ENCODE measurements at regions not wholly inside any gene's neighbourhood (a gene's known extent, or its start where the extent isn't known, plus 50 kb on each side); places are given as distances from the start of the nearest gene placed in this dataset.

- peak overlapping the region; percentile 31 to 66 (median 34); a peak in 5 of 6 replicates for H3K4me3 ChIP-seq (replicated peaks in 1 of 3; ENCODE audit: insufficient read depth in 1 of 3, low read depth in 2 of 3, low read length in 3 of 3)
- intact Hi-C loops (cut with micrococcal nuclease; ENCODE audit: unreplicated experiment): no loop called here
- peaks cover 69% of the 10 kb centered on the region for H3K4me1 ChIP-seq (ENCODE audit: insufficient read depth, low read length)
- no peaks in the 10 kb centered on the region for H3K36me3 ChIP-seq (replicated peaks in 1 of 2; ENCODE audit: control insufficient read depth in 1 of 2, insufficient read depth in 2 of 2, low read length in 2 of 2)
- DNase-seq (ENCODE audit: low spot score): no peak
- H3K79me2 ChIP-seq (ENCODE audit: insufficient read depth, low read length): no peaks in the 10 kb centered on the region
- TF ChIP-seq ZMAT3 (CRISPR knock-in tag; conservative IDR thresholded peaks at IDR 0.05) (no peak), HNRNPK (IDR thresholded peaks at IDR 0.05; ENCODE audit: low read depth, low read length, poor library complexity, severe bottlenecking) (peak; percentile 93)
- H4K20me1 ChIP-seq (ENCODE audit: insufficient read depth, low read length): no peaks in the 10 kb centered on the region
- H3K9me3 ChIP-seq (ENCODE audit: low read length): no peaks in the 10 kb centered on the region
- 70% methylated on average over 4 of the region's 4 CpGs for WGBS (ENCODE audit: low lambda C conversion rate)
- H3K9ac ChIP-seq (ENCODE audit: insufficient read depth, low read depth, low read length): peak overlapping the region; percentile 50
- in situ Hi-C loops (cut with HindIII; ENCODE audit: extremely low pct_ligation_motif_present, low pct_unique_long_range_greater_than_20kb): loop anchor here (5.0 kb wide), 1 partner anchor 35 kb away; no protein-coding TSS in a partner anchor
- FAIRE-seq: no peak
- peak overlapping the region; percentile 97 for H3K27ac ChIP-seq (ENCODE audit: extremely low read length, insufficient read depth, low read length)
- peak overlapping the region; percentile 88 for H3K4me2 ChIP-seq (ENCODE audit: low read depth, low read length)
- no peaks in the 10 kb centered on the region for H3K27me3 ChIP-seq (ENCODE audit: control insufficient read depth in 1 of 2, insufficient read depth in 2 of 2, low read length in 2 of 2)
- no peak for ATAC-seq
- ChIA-PET POLR2A (interaction anchor here (0.7 to 2.6 kb wide), 13 partner anchors 14 to 81 kb away, joined by 3 to 48 read pairs (median 10); partner anchors contain the start of genes RSRP1 and SYF2), CTCF (ENCODE audit: low intra/inter-chr PET ratio, low total read pairs) (no interaction called here)
- BruUV-seq (replicated peaks): no TSS peak
- H2AFZ ChIP-seq (ENCODE audit: low read length): no peak overlapping the region
Observed at GRCh38 chr1:25166847-25167246, 65.5 kb downstream of the SYF2 start.

GRCh38 chr1:25163986-25164385 lies 68.3 kb downstream of the SYF2 start:
- no TSS peak for BruUV-seq (replicated peaks)
- ATAC-seq (no peak), DNase-seq (ENCODE audit: low spot score) (no peak), FAIRE-seq (no peak)
- Histone ChIP-seq H3K4me2 (ENCODE audit: low read depth, low read length) (no peak overlapping the region), H4K20me1 (ENCODE audit: insufficient read depth, low read length) (no peaks in the 10 kb centered on the region), H3K79me2 (ENCODE audit: insufficient read depth, low read length) (no peaks in the 10 kb centered on the region), H3K9ac (ENCODE audit: insufficient read depth, low read depth, low read length) (no peak overlapping the region), H3K4me1 (ENCODE audit: insufficient read depth, low read length) (peaks cover 42% of the 10 kb centered on the region), H3K36me3 (replicated peaks in 1 of 2; ENCODE audit: control insufficient read depth in 1 of 2, insufficient read depth in 2 of 2, low read length in 2 of 2) (no peaks in the 10 kb centered on the region), H2AFZ (ENCODE audit: low read length) (no peak overlapping the region), H3K27ac (ENCODE audit: extremely low read length, insufficient read depth, low read length) (no peak overlapping the region), H3K4me3 (replicated peaks in 1 of 3; ENCODE audit: insufficient read depth in 1 of 3, low read depth in 2 of 3, low read length in 3 of 3) (no peak overlapping the region), H3K27me3 (ENCODE audit: control insufficient read depth in 1 of 2, insufficient read depth in 2 of 2, low read length in 2 of 2) (no peaks in the 10 kb centered on the region), H3K9me3 (ENCODE audit: low read length) (no peaks in the 10 kb centered on the region)
- ChIA-PET POLR2A (interaction anchor here (1.5 kb wide), 1 partner anchor 76 kb away, joined by 3 read pairs; no protein-coding TSS in a partner anchor), CTCF (ENCODE audit: low intra/inter-chr PET ratio, low total read pairs) (no interaction called here)
- intact Hi-C loops (cut with micrococcal nuclease; ENCODE audit: unreplicated experiment) (no loop called here), in situ Hi-C loops (cut with HindIII; ENCODE audit: extremely low pct_ligation_motif_present, low pct_unique_long_range_greater_than_20kb) (no loop called here)
- TF ChIP-seq ZNF747 (CRISPR knock-in tag; IDR thresholded peaks at IDR 0.05; ENCODE audit: borderline replicate concordance): no peak
- 0 out of 2 replicates have a peak, but pooled peaks have one; percentile 17 for TF ChIP-seq ZNF687 (CRISPR knock-in tag; IDR thresholded peaks at IDR 0.05)
- no CpG with 5 or more reads among the region's 2 CpGs for WGBS (ENCODE audit: low lambda C conversion rate)

Measured in HepG2 (cell line).